ENCODE measurements at regions not wholly inside any gene's neighbourhood (a gene's known extent, or its start where the extent isn't known, plus 50 kb on each side); places are given as distances from the start of the nearest gene placed in this dataset.

DNA sequence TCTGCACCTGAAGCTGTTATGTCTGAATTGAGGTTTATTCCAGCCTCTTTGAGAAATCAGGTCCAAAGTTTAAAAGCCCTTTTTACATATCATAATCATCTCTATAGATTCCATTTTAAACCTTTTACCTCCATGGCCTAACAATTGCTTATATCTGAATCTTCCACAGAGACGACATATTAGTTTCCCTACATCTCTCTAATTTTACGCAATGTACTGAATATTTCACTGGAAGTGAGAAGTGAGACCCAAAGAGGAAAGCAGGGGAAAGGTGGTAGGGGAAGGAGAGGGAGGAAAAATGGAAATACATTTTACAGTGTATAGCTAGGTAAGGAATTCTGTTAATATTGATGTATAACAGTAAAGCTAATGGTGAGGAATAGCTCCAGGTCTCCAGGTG lies 189.6 kb downstream of the MZT1 start:
- no peak for DNase-seq (ENCODE audit: low read depth)
- H3K4me3 ChIP-seq (ENCODE audit: low read depth, low read length), result no peak overlapping the region
- no peaks in the 10 kb centered on the region for H3K36me3 ChIP-seq (ENCODE audit: control insufficient read depth, insufficient read depth, low read length)
- no peak for TF ChIP-seq CTCF (IDR thresholded peaks at IDR 0.05; ENCODE audit: insufficient read depth, low read depth, low read length)
- ChIA-PET CTCF (no interaction called here), POLR2A (no interaction called here)
- no peaks in the 10 kb centered on the region; the same call in 1 of the 2 replicates for H3K27me3 ChIP-seq (ENCODE audit: control insufficient read depth, insufficient read depth, low read length)

DNA sequence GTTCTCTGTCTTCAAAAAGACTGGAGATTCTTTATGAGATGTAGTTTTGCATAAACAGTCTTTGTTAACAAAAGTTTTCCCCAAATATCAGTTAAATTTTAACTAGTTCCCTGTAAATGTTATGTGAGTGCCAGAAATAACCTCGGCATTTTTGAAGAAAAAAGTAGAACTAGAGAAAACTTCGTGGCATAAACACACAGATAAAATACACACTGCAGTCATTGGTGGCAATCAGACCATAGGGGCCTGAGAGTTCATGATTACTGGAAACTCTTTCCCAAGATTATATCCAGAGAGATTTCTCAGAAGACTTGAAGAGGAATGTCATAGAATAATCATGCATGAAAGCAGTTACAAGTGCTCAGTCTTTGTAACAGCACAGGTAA lies 190.0 kb downstream of the MZT1 start:
- Histone ChIP-seq H3K4me3 (ENCODE audit: low read depth, low read length) (no peak overlapping the region), H3K27me3 (ENCODE audit: control insufficient read depth, insufficient read depth, low read length) (no peaks in the 10 kb centered on the region; the same call in 1 of the 2 replicates), H3K36me3 (ENCODE audit: control insufficient read depth, insufficient read depth, low read length) (no peaks in the 10 kb centered on the region)
- CTCF ChIA-PET, result no interaction called here
- DNase-seq (ENCODE audit: low read depth), result no peak
- no peak for TF ChIP-seq CTCF (IDR thresholded peaks at IDR 0.05; ENCODE audit: insufficient read depth, low read depth, low read length)
- POLR2A ChIA-PET, result no interaction called here

DNA sequence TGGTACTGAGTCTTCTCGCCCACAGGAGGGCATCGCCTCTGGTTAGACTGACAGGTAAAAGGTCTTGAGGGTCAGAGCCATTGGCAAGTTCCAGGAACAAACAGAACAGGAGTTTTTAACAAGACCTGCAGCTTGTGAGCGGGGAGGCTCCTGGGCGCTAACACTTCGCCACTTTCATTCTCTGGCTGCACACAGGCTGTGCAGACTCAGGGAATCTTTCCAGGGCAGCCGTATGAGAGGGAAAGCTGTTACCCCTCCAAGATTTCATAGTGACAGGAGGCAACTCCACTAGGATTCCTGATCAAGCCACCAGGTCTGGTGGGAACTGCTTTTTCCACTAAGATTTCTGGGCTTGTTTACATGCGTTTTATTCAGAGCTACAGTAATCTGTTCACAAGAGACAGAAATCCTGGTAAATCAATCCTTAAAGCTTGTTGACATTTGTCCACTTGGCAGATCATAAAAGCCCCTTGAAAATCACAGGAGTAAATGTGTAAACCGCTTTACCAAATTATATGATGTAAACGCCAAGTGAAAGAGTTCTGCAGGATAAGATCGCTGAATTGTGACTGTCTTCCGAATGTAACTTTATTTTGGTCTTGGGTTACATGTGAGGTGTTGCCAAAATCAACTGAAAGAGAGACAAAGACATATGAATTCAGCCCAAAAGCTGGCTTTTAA lies 190.6 kb downstream of the MZT1 start:
- Histone ChIP-seq H3K4me3 (ENCODE audit: low read depth, low read length) (no peak overlapping the region), H3K36me3 (ENCODE audit: control insufficient read depth, insufficient read depth, low read length) (no peaks in the 10 kb centered on the region), H3K27me3 (ENCODE audit: control insufficient read depth, insufficient read depth, low read length) (no peaks in the 10 kb centered on the region; the same call in 1 of the 2 replicates)
- CTCF ChIA-PET, result no interaction called here
- POLR2A ChIA-PET, result no interaction called here
- DNase-seq (ENCODE audit: low read depth), result no peak
- TF ChIP-seq CTCF (IDR thresholded peaks at IDR 0.05; ENCODE audit: insufficient read depth, low read depth, low read length), result no peak

- H3K4me3 ChIP-seq (ENCODE audit: low read depth, low read length), result no peak overlapping the region
- no peak for DNase-seq (ENCODE audit: low read depth)
- ChIA-PET POLR2A (no interaction called here), CTCF (no interaction called here)
- H3K36me3 ChIP-seq (ENCODE audit: control insufficient read depth, insufficient read depth, low read length), result no peaks in the 10 kb centered on the region
- no peak for TF ChIP-seq CTCF (IDR thresholded peaks at IDR 0.05; ENCODE audit: insufficient read depth, low read depth, low read length)
- no peaks in the 10 kb centered on the region; the same call in 1 of the 2 replicates for H3K27me3 ChIP-seq (ENCODE audit: control insufficient read depth, insufficient read depth, low read length)
These were observed 192.3 kb downstream of the MZT1 start for GRCh38 chr13:72534951-72535640.

- Histone ChIP-seq H3K27me3 (ENCODE audit: control insufficient read depth, insufficient read depth, low read length) (no peaks in the 10 kb centered on the region), H3K4me3 (ENCODE audit: low read depth, low read length) (no peak overlapping the region), H3K36me3 (ENCODE audit: control insufficient read depth, insufficient read depth, low read length) (no peaks in the 10 kb centered on the region)
- POLR2A ChIA-PET, result no interaction called here
- DNase-seq (ENCODE audit: low read depth), result no peak
- no peak for TF ChIP-seq CTCF (IDR thresholded peaks at IDR 0.05; ENCODE audit: insufficient read depth, low read depth, low read length)
- CTCF ChIA-PET, result interaction anchor here (0.6 to 0.7 kb wide), 2 partner anchors 22 to 885 kb away, joined by 3 read pairs; no protein-coding TSS in a partner anchor
These were observed 197.0 kb downstream of the MZT1 start for GRCh38 chr13:72530471-72530870.
